Heart left ventricle (tissue), 16 donors: ENCODE measurements at regions not wholly inside any gene's neighbourhood (a gene's known extent, or its start where the extent isn't known, plus 50 kb on each side); places are given as distances from the start of the nearest gene placed in this dataset.
"Not testable (repeated sequence)": the region's sequence is repeated elsewhere in the genome, so short reads cannot be mapped to it uniquely, and the experiment has no call there.

ENCODE experiments used
- ATAC-seq, 4 donors: fragments of 200-7000 bp; cut with Tn5 transposase; one replicate each; pipeline ENCODE4 v1.9.1; 2020 to 2022; ENCODE audit warnings: moderate library complexity in 4 of 4, mild to moderate bottlenecking in 3 of 4, moderate number of reproducible peaks in 1 of 4
- DNase-seq, 5 donors: peaks; one replicate each; pipeline ENCODE4 v3.0.0-alpha.2; 2020
- H3K27ac ChIP-seq, 12 donors: fragments of 200-600 bp; sonication (generic) in 4 of 12; one replicate each; pipeline versions ENCODE4 v1.5.0 to v1.8.0; 2016 to 2022; ENCODE audit warnings: mild to moderate bottlenecking in 2 of 12
- H3K27me3 ChIP-seq, 9 donors: fragments of 200-600 bp; sonication (generic) in 2 of 9; one replicate each; pipeline versions ENCODE4 v1.5.1 to v1.8.0; 2016 to 2022; ENCODE audit warnings: mild to moderate bottlenecking in 3 of 9
- H3K36me3 ChIP-seq, 9 donors: fragments of 200-600 bp; sonication (generic) in 2 of 9; one replicate each; pipeline versions ENCODE4 v1.5.0 to v1.8.0; 2018 to 2022; ENCODE audit warnings: mild to moderate bottlenecking in 2 of 9
- H3K4me1 ChIP-seq, 12 donors: fragments of 200-600 bp; sonication (generic) in 4 of 12; one replicate each; pipeline versions ENCODE4 v1.5.0 to v1.8.0; 2016 to 2022; ENCODE audit warnings: mild to moderate bottlenecking in 3 of 12
- H3K4me3 ChIP-seq, 12 donors: fragments of 200-600 bp; sonication (generic) in 4 of 12; one replicate each; pipeline versions ENCODE4 v1.5.0 to v1.8.0; 2017 to 2022; ENCODE audit warnings: mild to moderate bottlenecking in 9 of 12, moderate library complexity in 4 of 12
- H3K9me3 ChIP-seq, 12 donors: fragments of 200-600 bp; sonication (generic) in 4 of 12; one replicate each; pipeline versions ENCODE4 v1.5.0 to v1.8.0; 2016 to 2022; ENCODE audit warnings: mild to moderate bottlenecking in 1 of 12
- CTCF ChIP-seq, 12 donors: fragments of 200-600 bp; sonication (generic) in 4 of 12; IDR thresholded peaks; one replicate each; pipeline versions ENCODE4 v1.5.0 to v1.8.0; 2018 to 2022; ENCODE audit warnings: antibody characterized with exemption in 12 of 12, mild to moderate bottlenecking in 5 of 12
- POLR2A ChIP-seq, 2 donors: fragments of 450-650 bp; IDR thresholded peaks; one replicate each; pipeline ENCODE4 v1.6.1; 2017; ENCODE audit warnings: antibody characterized with exemption in 2 of 2, mild to moderate bottlenecking in 2 of 2, moderate library complexity in 2 of 2
- WGBS, 4 donors: extraction: QIAGEN DNeasy Blood & Tissue Kit in 2 of 4; methylation state at CpG; one replicate each; pipeline versions ENCODE4 v1.1.5 to v1.1.7; 2013 to 2018; 5-methylcytosine and 5-hydroxymethylcytosine counted together
- intact Hi-C, 10 donors: fragments of 100-400 bp; cut with DNase I; formaldehyde crosslinking; loops; one replicate each; pipeline versions ENCODE4 v1.11.1 to v1.14.2; 2022
- donor health status: ischemic (EF 13 %, LVEDD 7.1; RV severe dilation, severe dysfunction).
- donor health status: healthy with polysubstance abuse.
- donor health status: DM: no; HTN: yes; CAD: no.
- donor health status: DM: no; HTN: no; CAD: no.
- donor health status: ischemic (EF 25% LVEDD 6.9; RV normal size, moderate dysfunction).
- donor health status: ischemic (EF 25% LVEDD 5.7; RV mildly dilated, moderate dysfunction).
- donor health status: healthy.
- donor health status: DM: yes; HTN: yes; CAD: no.
- donor health status: ischemic (EF 35%, LVEDD 5.7; RV mildly dilated, moderate dysfunction).
- donor health status: nonischemic (EF 11% LVEDD 7.7; RV severe dilation, severe dysfunction).
- donor health status: DM: yes; HTN: yes; CAD: no.
- donor health status: PGD.
- donor health status: ischemic (EF 29% LVEDD 5.4; RV normal size, mild dysfunction).
- donor health status: nonischemic (EF 23%, LVEDD 6.1; RV moderate dilation, normal function).

- Histone ChIP-seq H3K27me3 (no peaks in the 10 kb centered on the region), H3K4me1 (peaks cover 0 to 34% (median 5%) of the 10 kb centered on the region in 12 donors), H3K4me3 (no peak overlapping the region), H3K27ac (peak overlapping the region in 9 of 12 donors; percentile 35 to 69 (median 46)), H3K36me3 (no peaks in the 10 kb centered on the region), H3K9me3 (peaks cover 0 to 13% (median 3%) of the 10 kb centered on the region in 12 donors)
- ATAC-seq (peak in 3 of 4 donors; percentile 46 to 77 (median 60)), DNase-seq (no peak)
- TF ChIP-seq POLR2A (IDR thresholded peaks at IDR 0.05) = no peak
- no peak for TF ChIP-seq CTCF (IDR thresholded peaks at IDR 0.05)
- 46 to 52% (median 50%) methylated on average over 8 of the region's 8 CpGs for WGBS, 4 donors
- intact Hi-C loops = no loop called here
Measured at GRCh38 chr14:61145034-61145902, 135.9 kb downstream of the TMEM30B start.

- H3K27me3 ChIP-seq, intact Hi-C loops, ATAC-seq, DNase-seq, H3K4me3 ChIP-seq, H3K36me3 ChIP-seq: not testable (repeated sequence)
- 83 to 92% (median 89%) methylated on average over 7 of the region's 7 CpGs for WGBS, 4 donors
- Histone ChIP-seq H3K4me1 (peaks cover 0 to 34% (median 5%) of the 10 kb centered on the region in 12 donors), H3K9me3 (peaks cover 0 to 13% (median 3%) of the 10 kb centered on the region in 12 donors), H3K27ac (peak overlapping the region in 4 of 12 donors; percentile 33 to 69 (median 68))
Measured at GRCh38 chr14:61144117-61145033, 136.8 kb downstream of the TMEM30B start.

- intact Hi-C loops = no loop called here
- Histone ChIP-seq H3K4me1 (peaks cover 0 to 12% (median 2%) of the 10 kb centered on the region in 12 donors), H3K27me3 (no peaks in the 10 kb centered on the region), H3K27ac (no peak overlapping the region), H3K4me3 (no peak overlapping the region), H3K9me3 (peaks cover 0 to 13% (median 3%) of the 10 kb centered on the region in 12 donors), H3K36me3 (no peaks in the 10 kb centered on the region)
- DNase-seq (no peak), ATAC-seq (no peak)
- TF ChIP-seq POLR2A (IDR thresholded peaks at IDR 0.05) = no peak
- no peak for TF ChIP-seq CTCF (IDR thresholded peaks at IDR 0.05)
Measured at GRCh38 chr14:61140872-61141271, 140.3 kb downstream of the TMEM30B start.

- intact Hi-C loops = no loop called here
- no peak for ATAC-seq
- peaks cover 0 to 13% (median 3%) of the 10 kb centered on the region in 12 donors for H3K9me3 ChIP-seq
Measured at GRCh38 chr14:61140271-61140670, 140.9 kb downstream of the TMEM30B start.

More at GRCh38 chr14:61140271-61140670, 140.9 kb downstream of the TMEM30B start:
- 83 to 90% (median 86%) methylated on average over 3 of the region's 3 CpGs for WGBS, 4 donors
- H3K27ac ChIP-seq = no peak overlapping the region
- H3K4me3 ChIP-seq = no peak overlapping the region
- DNase-seq = no peak
- no peaks in the 10 kb centered on the region for H3K36me3 ChIP-seq
- H3K4me1 ChIP-seq = peaks cover 0 to 7% (median 0%) of the 10 kb centered on the region in 12 donors
- no peak for TF ChIP-seq POLR2A (IDR thresholded peaks at IDR 0.05)
- H3K27me3 ChIP-seq = no peaks in the 10 kb centered on the region
